ENCODE measurements at regions not wholly inside any gene's neighbourhood (a gene's known extent, or its start where the extent isn't known, plus 50 kb on each side); places are given as distances from the start of the nearest gene placed in this dataset.
A peak's percentile ranks its signal among the peaks of the same experiment; 100 is the strongest.

DNA sequence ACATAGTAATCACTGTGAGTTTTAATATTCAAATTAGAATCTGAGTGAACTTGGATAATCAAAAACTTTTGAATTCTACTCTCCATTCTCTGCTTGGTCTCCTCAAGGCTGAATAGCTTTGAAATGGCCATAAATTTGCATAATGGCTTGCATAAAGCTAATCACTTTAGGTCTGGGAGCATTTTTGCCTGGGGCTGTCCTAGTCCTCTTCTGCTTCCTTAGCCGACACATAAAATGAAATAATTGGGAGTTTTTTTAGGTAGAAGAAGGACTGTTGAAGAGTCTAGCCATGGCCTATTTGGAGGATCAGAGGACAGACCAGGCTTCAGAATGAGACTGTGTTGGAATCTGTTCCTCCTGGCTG lies 91.4 kb upstream of the EEF2KMT start:
- TF ChIP-seq NFIC (IDR thresholded peaks at IDR 0.05) (no peak), TEAD4 (IDR thresholded peaks at IDR 0.05) (no peak), USF1 (IDR thresholded peaks at IDR 0.05) (no peak), CREB1 (IDR thresholded peaks at IDR 0.05; ENCODE audit: low read depth) (no peak), EGR1 (IDR thresholded peaks at IDR 0.05) (no peak), YY1 (IDR thresholded peaks at IDR 0.05; ENCODE audit: low read depth) (no peak), MAX (IDR thresholded peaks at IDR 0.05) (no peak), TCF12 (IDR thresholded peaks at IDR 0.05; ENCODE audit: low read depth) (no peak), ZBTB7A (IDR thresholded peaks at IDR 0.05; ENCODE audit: low read depth) (no peak), CEBPB (IDR thresholded peaks at IDR 0.05) (no peak), REST (IDR thresholded peaks at IDR 0.05; ENCODE audit: low read depth) (no peak), FOXM1 (IDR thresholded peaks at IDR 0.05; ENCODE audit: borderline replicate concordance, low read depth) (no peak), TAF1 (IDR thresholded peaks at IDR 0.05; ENCODE audit: low read depth) (no peak), RAD21 (IDR thresholded peaks at IDR 0.05; ENCODE audit: low read depth) (no peak), EP300 (IDR thresholded peaks at IDR 0.05; ENCODE audit: borderline replicate concordance) (no peak)

GRCh38 chr16:5188318-5188988 lies 90.9 kb upstream of the EEF2KMT start:
- TF ChIP-seq CREB1 (IDR thresholded peaks at IDR 0.05; ENCODE audit: low read depth) (no peak), EGR1 (IDR thresholded peaks at IDR 0.05) (no peak), TAF1 (IDR thresholded peaks at IDR 0.05; ENCODE audit: low read depth) (no peak), USF1 (IDR thresholded peaks at IDR 0.05) (no peak), EP300 (IDR thresholded peaks at IDR 0.05; ENCODE audit: borderline replicate concordance) (no peak), TCF12 (IDR thresholded peaks at IDR 0.05; ENCODE audit: low read depth) (no peak), CEBPB (IDR thresholded peaks at IDR 0.05) (no peak), MAX (IDR thresholded peaks at IDR 0.05) (no peak), YY1 (IDR thresholded peaks at IDR 0.05; ENCODE audit: low read depth) (no peak), FOXM1 (IDR thresholded peaks at IDR 0.05; ENCODE audit: borderline replicate concordance, low read depth) (no peak), ZBTB7A (IDR thresholded peaks at IDR 0.05; ENCODE audit: low read depth) (no peak), REST (IDR thresholded peaks at IDR 0.05; ENCODE audit: low read depth) (no peak), TEAD4 (IDR thresholded peaks at IDR 0.05) (no peak), RAD21 (IDR thresholded peaks at IDR 0.05; ENCODE audit: low read depth) (no peak), NFIC (IDR thresholded peaks at IDR 0.05) (no peak)

DNA sequence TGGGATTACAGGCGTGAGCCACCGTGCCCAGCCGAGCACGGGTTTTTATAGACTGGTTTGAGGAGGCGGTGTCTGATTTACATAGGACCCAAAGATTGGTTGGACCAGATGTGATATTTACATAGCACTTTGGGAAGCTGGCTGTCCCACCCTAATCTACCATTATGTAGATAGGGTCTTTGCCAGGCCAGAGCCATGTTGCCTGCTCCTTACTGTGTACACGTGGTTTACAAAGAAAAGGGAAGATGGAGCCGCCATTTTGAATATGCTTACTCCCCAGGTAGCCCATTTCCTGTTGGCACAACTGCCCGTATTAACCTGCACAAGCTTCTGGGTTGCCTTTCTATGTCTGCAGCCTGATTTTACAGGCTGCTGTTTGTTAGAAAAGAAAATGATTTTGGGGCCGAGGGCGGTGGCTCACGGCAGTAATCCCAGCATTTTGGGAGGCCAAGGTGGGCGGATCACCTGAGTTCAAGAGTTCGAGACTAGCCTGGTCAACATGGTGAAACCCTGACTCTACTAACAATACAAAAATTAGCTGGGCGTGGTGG lies 89.9 kb upstream of the EEF2KMT start:
- TF ChIP-seq FOXM1 (IDR thresholded peaks at IDR 0.05; ENCODE audit: borderline replicate concordance, low read depth) (no peak), YY1 (IDR thresholded peaks at IDR 0.05; ENCODE audit: low read depth) (0 out of 2 replicates have a peak, but pooled peaks have one; percentile 36)

- TF ChIP-seq YY1 (IDR thresholded peaks at IDR 0.05; ENCODE audit: low read depth) (no peak), USF1 (IDR thresholded peaks at IDR 0.05) (no peak), EP300 (IDR thresholded peaks at IDR 0.05; ENCODE audit: borderline replicate concordance) (no peak), TAF1 (IDR thresholded peaks at IDR 0.05; ENCODE audit: low read depth) (no peak), REST (IDR thresholded peaks at IDR 0.05; ENCODE audit: low read depth) (no peak), TCF12 (IDR thresholded peaks at IDR 0.05; ENCODE audit: low read depth) (no peak), ZBTB7A (IDR thresholded peaks at IDR 0.05; ENCODE audit: low read depth) (no peak), FOXM1 (IDR thresholded peaks at IDR 0.05; ENCODE audit: borderline replicate concordance, low read depth) (no peak), CREB1 (IDR thresholded peaks at IDR 0.05; ENCODE audit: low read depth) (no peak), RAD21 (IDR thresholded peaks at IDR 0.05; ENCODE audit: low read depth) (no peak), TEAD4 (IDR thresholded peaks at IDR 0.05) (no peak)
These were observed 88.8 kb upstream of the EEF2KMT start for GRCh38 chr16:5186381-5186903.

Measured in Ishikawa (cell line).